ENCODE measurements at regions not wholly inside any gene's neighbourhood (a gene's known extent, or its start where the extent isn't known, plus 50 kb on each side); places are given as distances from the start of the nearest gene placed in this dataset.

GRCh38 chr1:99529002-99529401 lies 116.9 kb upstream of the PALMD start:
- TF ChIP-seq SIN3A (IDR thresholded peaks at IDR 0.05; ENCODE audit: borderline replicate concordance, insufficient read depth, low read length) (no peak), FOXP2 (optimal IDR thresholded peaks at IDR 0.05; ENCODE audit: borderline replicate concordance, extremely low read depth, extremely low read length, insufficient read depth) (no peak)

GRCh38 chr1:99531578-99532275 lies 114.2 kb upstream of the PALMD start:
- no peak for TF ChIP-seq POLR2AphosphoS5 (IDR thresholded peaks at IDR 0.05; ENCODE audit: low read depth, low read length)
- no peak for TF ChIP-seq FOXP2 (optimal IDR thresholded peaks at IDR 0.05; ENCODE audit: borderline replicate concordance, extremely low read depth, extremely low read length, insufficient read depth)
- no peak for TF ChIP-seq SIN3A (IDR thresholded peaks at IDR 0.05; ENCODE audit: borderline replicate concordance, insufficient read depth, low read length)
- no peak for TF ChIP-seq REST (IDR thresholded peaks at IDR 0.05; ENCODE audit: insufficient read depth in 1 of 2, low read depth in 2 of 2, low read length in 2 of 2)
- TF ChIP-seq TAF1 (IDR thresholded peaks at IDR 0.05; ENCODE audit: borderline replicate concordance, insufficient read depth, low read length) = no peak

- no peak for TF ChIP-seq FOXP2 (optimal IDR thresholded peaks at IDR 0.05; ENCODE audit: borderline replicate concordance, extremely low read depth, extremely low read length, insufficient read depth)
- TF ChIP-seq REST (IDR thresholded peaks at IDR 0.05; ENCODE audit: insufficient read depth in 1 of 2, low read depth in 2 of 2, low read length in 2 of 2) = no peak
- no peak for TF ChIP-seq SIN3A (IDR thresholded peaks at IDR 0.05; ENCODE audit: borderline replicate concordance, insufficient read depth, low read length)
- TF ChIP-seq TAF1 (IDR thresholded peaks at IDR 0.05; ENCODE audit: borderline replicate concordance, insufficient read depth, low read length) = no peak
- TF ChIP-seq POLR2AphosphoS5 (IDR thresholded peaks at IDR 0.05; ENCODE audit: low read depth, low read length) = no peak
These were observed 113.7 kb upstream of the PALMD start for GRCh38 chr1:99532276-99532580.

GRCh38 chr1:99533909-99534637 lies 111.8 kb upstream of the PALMD start:
- no peak for TF ChIP-seq TAF1 (IDR thresholded peaks at IDR 0.05; ENCODE audit: borderline replicate concordance, insufficient read depth, low read length)
- no peak for TF ChIP-seq FOXP2 (optimal IDR thresholded peaks at IDR 0.05; ENCODE audit: borderline replicate concordance, extremely low read depth, extremely low read length, insufficient read depth)
- TF ChIP-seq REST (IDR thresholded peaks at IDR 0.05; ENCODE audit: insufficient read depth in 1 of 2, low read depth in 2 of 2, low read length in 2 of 2) = no peak
- TF ChIP-seq POLR2AphosphoS5 (IDR thresholded peaks at IDR 0.05; ENCODE audit: low read depth, low read length) = no peak
- TF ChIP-seq SIN3A (IDR thresholded peaks at IDR 0.05; ENCODE audit: borderline replicate concordance, insufficient read depth, low read length) = no peak

- TF ChIP-seq POLR2AphosphoS5 (IDR thresholded peaks at IDR 0.05; ENCODE audit: low read depth, low read length) = no peak
- no peak for TF ChIP-seq FOXP2 (optimal IDR thresholded peaks at IDR 0.05; ENCODE audit: borderline replicate concordance, extremely low read depth, extremely low read length, insufficient read depth)
- TF ChIP-seq SIN3A (IDR thresholded peaks at IDR 0.05; ENCODE audit: borderline replicate concordance, insufficient read depth, low read length) = no peak
- TF ChIP-seq REST (IDR thresholded peaks at IDR 0.05; ENCODE audit: insufficient read depth in 1 of 2, low read depth in 2 of 2, low read length in 2 of 2) = no peak
These were observed 111.3 kb upstream of the PALMD start for GRCh38 chr1:99534638-99534930.
